GM18508 (cell line): ENCODE measurements at regions not wholly inside any gene's neighbourhood (a gene's known extent, or its start where the extent isn't known, plus 50 kb on each side); places are given as distances from the start of the nearest gene placed in this dataset.

Experiments used
- ATAC-seq: cut with Tn5 transposase; IDR thresholded peaks from one replicate; pipeline ENCODE4 v1.9.1; 2021; ENCODE audit warnings: moderate number of reproducible peaks; ENCODE audit not compliant: insufficient read depth, unreplicated experiment

DNA sequence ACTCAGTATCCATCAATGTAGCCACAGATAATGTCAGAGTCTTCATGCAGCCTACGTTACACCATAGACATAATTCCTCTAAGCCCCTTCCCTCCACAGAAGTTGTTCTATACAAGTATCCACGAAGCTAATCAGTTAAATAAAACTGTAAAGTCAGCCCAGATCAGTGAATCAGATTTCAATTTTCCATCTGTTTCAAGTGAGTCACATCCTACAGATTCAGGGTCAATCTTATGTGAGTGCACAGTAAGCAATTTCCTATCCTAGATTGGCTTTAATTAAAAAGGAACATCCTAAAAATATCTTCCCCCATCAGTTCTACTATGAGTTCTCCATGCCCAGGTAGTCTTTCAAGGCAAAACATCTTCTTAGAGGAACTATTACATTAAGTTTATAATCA is 402.5 kb downstream of the EFNA5 start:
- no peak for ATAC-seq

DNA sequence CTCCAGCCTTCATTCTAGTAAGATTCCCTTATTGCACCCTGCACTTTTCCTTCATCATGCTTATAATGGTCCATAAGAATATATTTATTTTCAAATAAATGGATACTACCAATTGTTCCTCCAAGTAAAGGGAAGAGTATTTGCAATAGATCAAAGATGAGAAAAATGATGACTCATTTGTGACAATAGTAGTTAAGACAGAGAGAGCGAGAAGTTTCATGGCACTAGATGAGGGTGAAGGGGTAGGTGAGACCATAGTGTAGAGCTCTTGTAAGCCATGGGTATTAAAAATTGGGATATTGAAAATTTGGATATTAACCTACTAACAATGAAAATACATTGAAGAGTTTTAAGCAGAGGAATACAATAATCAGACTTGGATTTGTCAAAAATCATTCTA is 404.6 kb downstream of the EFNA5 start:
- no peak for ATAC-seq

GRCh38 chr5:107265193-107265592 is 405.5 kb downstream of the EFNA5 start:
- ATAC-seq: no peak

DNA sequence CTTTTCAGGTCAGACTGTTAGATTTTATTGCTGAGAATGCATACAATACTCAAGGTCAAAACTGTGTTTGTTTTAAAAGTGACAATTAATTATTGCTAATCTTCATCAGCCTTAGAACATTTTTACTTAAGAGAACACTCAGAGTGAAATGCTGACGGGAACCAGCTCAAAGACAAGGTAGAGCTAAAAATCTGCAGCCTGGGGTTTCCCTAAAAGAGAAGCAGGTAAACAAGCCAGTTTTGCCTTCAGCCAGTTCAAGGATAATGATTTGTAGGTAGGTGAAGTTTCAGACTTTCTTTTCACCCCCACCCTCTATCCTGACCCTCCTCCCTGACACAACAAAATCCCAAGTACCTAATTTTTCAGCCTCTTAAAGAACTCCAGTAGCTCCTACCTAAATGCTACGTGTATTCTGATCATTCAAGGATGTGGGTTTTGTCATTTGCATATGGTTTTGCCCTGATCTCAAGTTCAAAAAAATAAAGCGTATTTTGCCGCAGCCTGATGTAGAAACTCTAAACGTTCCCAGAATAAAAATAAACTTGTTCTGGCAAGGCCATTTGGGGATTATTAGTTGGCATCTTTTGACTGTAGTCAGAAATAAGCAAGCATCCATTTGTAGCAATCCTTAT is 407.2 kb downstream of the EFNA5 start:
- ATAC-seq: peak; percentile 55

- peak; percentile 68 for ATAC-seq
These were observed 412.7 kb downstream of the EFNA5 start for GRCh38 chr5:107257885-107258520.

DNA sequence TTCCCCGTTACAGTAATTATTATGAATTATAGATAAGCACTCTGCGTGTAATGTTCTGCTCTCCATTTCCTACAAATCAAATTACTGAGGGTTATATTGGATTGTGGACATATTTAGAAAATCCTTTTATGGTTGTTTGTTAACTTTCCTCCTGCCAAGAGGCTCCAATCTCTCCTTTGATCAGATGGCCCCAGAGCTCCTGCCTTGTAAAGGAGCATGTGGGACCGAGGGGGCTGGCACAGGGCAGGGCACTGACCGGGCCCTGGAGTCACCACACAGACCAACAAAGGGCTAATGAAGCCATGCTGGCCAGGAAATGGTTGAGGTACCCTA is 415.9 kb downstream of the EFNA5 start:
- no peak for ATAC-seq

DNA sequence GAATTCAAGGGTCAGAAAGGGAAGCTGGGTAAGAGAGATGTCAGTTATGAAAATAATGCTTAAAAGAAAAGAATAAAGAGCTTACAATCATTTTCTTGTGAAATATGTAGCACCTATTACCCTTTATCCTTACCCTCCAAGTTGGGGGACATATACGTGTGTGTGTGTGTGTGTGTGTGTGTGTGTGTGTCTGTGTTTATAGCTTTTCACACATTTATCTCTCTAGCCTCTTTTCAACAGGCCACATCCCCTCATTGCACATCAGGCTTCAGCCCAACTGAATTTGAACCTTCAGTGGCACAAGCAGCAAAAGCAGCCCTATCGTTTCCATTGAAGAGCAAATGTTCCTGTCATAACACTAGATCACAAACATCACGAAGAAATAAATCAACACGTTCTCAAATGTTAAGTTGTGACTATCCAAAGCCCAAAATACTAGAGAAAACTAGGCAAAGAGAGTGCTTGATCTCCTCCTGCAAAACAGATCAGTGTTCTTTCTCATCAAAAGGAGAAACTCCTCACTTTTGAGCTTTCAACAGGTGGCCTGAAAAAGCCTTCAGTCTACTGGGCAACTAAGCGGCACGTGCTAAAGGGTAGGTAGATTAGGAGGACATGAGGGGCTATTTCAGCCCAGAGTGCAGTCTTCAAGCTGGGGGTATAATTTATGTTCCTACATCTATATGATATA is 416.4 kb downstream of the EFNA5 start:
- ATAC-seq: no peak

GRCh38 chr5:107253246-107253645 is 417.5 kb downstream of the EFNA5 start:
- no peak for ATAC-seq

GRCh38 chr5:107251151-107251550 is 419.6 kb downstream of the EFNA5 start:
- ATAC-seq: no peak

DNA sequence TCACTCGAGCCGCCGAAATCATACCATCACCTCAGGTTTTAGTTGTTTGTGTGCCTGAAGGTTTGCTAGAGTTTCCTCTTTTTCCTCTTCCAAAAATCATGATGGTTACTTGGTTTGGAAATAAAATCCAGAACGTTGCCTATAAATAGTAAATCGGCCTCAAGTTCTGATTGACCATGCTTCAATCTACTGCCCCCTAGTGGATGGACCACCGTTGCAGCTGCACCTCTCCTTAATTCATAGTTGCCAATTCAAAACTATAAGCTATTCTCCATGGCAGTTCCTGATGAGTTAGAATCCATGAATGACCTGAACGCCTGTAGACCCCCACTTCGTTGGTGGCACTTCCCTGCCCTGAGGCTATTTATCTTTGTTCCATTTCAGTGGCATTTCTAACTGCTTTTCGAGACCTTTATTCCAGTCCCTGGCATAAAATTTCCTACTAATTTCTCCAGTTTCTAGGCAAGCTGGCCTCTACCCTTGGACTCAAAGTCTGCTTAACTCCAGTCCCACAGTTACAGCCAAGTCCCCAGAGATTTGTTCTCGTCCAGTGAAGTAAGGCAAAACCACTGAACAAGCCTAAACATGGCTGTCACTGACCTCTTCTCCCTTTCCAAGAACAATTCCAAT is 422.6 kb downstream of the EFNA5 start:
- ATAC-seq: peak; percentile 59

DNA sequence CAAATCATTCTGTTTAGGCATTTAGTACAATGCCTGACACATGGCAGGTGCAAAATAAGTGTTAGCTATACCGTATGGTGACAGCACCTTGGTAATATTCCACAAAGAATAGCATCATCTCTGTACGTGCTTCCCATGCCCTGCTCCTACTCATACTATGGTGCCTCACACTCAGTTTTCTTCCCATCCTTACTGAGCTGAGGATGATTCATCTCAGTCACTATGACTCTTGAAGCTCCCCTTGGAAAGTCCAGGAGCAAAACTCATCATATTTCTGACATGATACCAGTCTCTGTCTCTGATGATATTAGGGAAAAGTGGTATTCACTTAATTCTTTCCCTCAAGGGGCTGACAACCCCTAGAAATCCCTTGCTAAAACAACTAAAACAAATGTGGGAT is 423.3 kb downstream of the EFNA5 start:
- ATAC-seq: no peak

DNA sequence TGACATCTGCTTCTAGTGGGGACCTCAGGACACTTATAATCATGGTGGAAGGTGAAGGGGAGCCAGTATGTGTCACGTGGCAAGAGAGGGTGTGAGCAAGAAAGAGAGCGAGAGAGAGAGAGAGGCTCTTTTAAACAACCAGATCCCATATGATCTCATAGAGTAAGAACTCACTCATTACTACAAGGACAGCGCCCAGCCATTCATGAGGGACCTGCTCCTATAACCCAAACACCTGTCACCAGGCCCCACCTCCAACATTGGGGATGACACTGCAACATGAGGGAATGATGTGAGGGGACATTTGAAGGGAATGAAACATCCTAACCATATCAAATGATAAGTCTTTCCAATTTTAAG is 427.5 kb downstream of the EFNA5 start:
- ATAC-seq: no peak

GRCh38 chr5:107242411-107243219 is 428.1 kb downstream of the EFNA5 start:
- ATAC-seq: no peak

- no peak for ATAC-seq
These were observed 428.9 kb downstream of the EFNA5 start for GRCh38 chr5:107241841-107242240.

DNA sequence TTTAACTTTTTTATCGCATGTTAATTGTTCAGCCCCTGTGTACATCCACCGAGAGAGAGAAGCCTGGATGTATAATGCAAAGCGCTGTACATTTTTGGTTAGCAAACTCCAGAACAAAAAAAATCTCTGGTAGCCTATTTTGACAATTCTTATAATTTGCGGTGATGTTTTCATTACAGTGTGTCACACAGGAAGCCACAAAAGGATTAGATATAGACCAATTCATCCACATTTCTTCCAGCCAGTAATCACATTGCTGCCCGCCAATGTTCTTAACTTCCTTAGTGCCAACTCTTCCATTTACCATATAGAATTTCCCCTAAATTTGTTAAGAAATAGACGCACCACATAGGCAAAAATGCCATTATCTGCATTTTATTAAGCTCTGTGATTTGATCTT is 435.6 kb downstream of the EFNA5 start:
- ATAC-seq: no peak

DNA sequence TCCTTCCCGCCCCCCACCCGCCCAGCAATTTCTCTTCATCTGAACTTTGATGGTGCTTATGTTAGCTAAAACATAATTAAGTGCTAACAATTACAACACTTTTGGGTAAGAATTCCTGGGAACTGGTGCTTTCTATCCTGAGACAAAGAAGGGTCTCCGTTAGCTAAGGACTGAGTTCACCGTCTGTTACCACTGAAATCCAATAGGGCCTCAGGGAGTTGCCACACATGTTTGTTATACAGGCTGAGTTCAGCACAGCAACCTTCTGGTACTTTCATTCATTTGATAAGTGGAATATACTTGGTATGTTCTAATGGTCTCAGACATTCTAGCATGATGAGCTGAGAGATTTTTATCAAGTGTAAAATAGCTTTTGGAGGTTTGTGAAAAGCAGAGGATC is 437.9 kb downstream of the EFNA5 start:
- ATAC-seq: no peak

DNA sequence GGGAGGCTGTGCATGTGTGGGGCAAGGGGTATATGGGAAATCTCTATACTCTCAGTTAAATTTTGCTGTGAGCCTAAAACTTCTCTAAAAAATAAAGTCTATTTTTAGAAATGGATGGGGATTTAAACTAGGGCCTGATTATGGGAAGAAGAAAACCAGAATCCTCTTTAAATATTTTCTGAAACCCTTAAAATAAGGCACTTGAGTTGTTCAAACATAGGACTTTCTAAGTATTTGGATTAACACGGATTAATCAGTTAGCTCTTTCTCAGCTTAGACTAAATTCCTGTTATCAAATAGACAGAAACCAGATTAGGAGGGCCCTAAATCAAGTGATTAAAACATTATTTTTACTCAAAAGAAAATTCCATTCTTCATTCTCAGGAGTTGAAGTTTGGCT is 438.4 kb downstream of the EFNA5 start:
- ATAC-seq: no peak

DNA sequence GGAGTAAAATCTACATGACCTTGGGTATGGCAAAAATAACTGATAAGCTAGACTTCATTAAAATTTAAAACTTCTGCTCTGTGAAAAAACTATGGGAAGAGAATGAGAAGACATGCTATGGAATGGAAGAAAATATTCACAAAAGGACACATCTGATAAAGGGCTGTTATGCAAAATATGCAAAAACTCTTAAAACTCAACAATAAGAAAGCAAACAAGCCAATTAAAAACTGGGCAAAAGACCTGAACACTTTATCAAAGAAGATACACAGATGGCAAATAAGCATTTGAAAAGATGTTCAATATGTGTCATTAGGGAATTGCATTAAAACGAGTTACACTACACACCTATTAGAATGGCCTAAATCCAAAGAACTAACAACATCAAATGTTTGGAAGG is 439.5 kb downstream of the EFNA5 start:
- ATAC-seq: no peak

- no peak for ATAC-seq
These were observed 440.4 kb downstream of the EFNA5 start for GRCh38 chr5:107230367-107230766.

- no peak for ATAC-seq
These were observed 442.5 kb downstream of the EFNA5 start for GRCh38 chr5:107228226-107228625.

DNA sequence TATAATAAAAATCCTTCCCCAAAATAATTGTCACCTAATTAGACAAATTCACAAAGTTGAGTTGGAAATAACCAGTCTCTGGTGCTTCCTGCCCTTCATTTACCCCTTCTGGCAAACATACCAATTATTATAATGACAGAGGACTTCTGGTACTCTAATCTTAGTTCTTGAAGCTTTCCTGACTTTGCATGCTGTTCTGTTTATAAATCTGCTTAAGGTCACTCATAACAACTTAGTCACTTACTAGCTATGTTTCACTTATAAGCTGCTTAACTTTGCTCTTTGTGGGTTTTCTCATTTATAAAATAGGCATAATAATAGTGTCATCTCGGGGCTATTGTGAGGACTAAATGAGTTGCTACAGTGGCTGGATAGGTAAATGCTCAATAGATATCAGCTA is 446.5 kb downstream of the EFNA5 start:
- ATAC-seq: no peak
